GM13976 (cell line): ENCODE measurements at regions not wholly inside any gene's neighbourhood (a gene's known extent, or its start where the extent isn't known, plus 50 kb on each side); places are given as distances from the start of the nearest gene placed in this dataset.

Experiments used
- DNase-seq: peaks from one replicate; pipeline ENCODE4 v3.0.0; 2012; ENCODE audit warnings: low spot score
- CTCF ChIP-seq: IDR thresholded peaks from 2 replicates; pipeline ENCODE4 v1.5.1; 2012; ENCODE audit warnings: borderline replicate concordance, mild to moderate bottlenecking; ENCODE audit not compliant: insufficient read depth; ENCODE audit errors: extremely low read depth, missing control alignments, control extremely low read depth
- in situ Hi-C: fragments of 300-500 bp; cut with MboI; formaldehyde crosslinking; loops from one replicate; pipeline ENCODE4 v1.12.0; 2022; ENCODE audit warnings: low sequenced_read_pairs, mixed read lengths, inconsistent platforms; ENCODE audit not compliant: unreplicated experiment

- DNase-seq = no peak
- TF ChIP-seq CTCF = no peak
- in situ Hi-C loops = no loop called here
These were observed 150.4 kb upstream of the POU5F2 start for GRCh38 chr5:93891491-93892480.

- no peak for DNase-seq
- in situ Hi-C loops = no loop called here
- no peak for TF ChIP-seq CTCF
These were observed 149.3 kb upstream of the POU5F2 start for GRCh38 chr5:93890657-93891056.

DNA sequence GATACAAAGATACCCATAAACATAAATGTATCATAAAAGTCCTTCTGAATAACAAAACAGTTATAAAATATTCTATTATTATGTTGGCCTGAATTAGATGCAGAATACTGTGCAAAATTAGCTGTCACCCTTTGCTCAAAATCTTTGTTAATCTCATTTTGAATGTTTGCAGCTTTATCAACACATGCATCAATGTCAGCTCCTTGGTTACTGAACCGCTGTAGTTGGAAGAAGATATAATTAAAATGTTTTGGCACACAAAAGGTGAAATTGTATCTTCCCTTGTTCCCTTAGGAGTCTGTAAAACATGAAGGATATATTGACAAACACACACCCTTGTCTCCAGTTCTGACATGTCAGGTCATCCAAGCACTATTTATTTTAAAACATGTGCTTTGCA lies 146.3 kb upstream of the POU5F2 start:
- no peak for TF ChIP-seq CTCF
- in situ Hi-C loops = no loop called here
- no peak for DNase-seq

DNA sequence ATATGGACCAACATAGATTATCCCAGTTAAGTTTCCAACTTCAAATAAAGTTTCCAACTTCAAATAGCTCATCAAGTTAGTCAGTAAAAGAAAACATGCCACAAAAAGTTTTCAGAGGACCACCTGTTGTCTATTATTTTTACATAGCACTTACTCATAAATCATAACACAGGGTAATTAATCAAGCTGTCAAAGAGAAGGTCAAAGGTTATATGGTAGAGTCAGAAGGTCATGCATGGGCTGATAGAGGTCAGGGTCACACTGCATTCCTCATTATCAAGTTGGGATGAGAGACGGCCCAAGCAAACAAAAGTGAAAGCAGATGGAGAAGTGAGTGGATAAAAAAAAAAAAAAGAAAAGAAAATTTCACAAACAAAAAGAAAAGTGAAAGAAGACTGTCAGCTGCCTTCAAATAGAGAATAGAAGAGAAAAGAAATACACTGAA lies 145.5 kb upstream of the POU5F2 start:
- in situ Hi-C loops = no loop called here
- TF ChIP-seq CTCF = no peak
- DNase-seq = no peak

- DNase-seq = no peak
- in situ Hi-C loops = no loop called here
- no peak for TF ChIP-seq CTCF
These were observed 144.9 kb upstream of the POU5F2 start for GRCh38 chr5:93886098-93886806.

DNA sequence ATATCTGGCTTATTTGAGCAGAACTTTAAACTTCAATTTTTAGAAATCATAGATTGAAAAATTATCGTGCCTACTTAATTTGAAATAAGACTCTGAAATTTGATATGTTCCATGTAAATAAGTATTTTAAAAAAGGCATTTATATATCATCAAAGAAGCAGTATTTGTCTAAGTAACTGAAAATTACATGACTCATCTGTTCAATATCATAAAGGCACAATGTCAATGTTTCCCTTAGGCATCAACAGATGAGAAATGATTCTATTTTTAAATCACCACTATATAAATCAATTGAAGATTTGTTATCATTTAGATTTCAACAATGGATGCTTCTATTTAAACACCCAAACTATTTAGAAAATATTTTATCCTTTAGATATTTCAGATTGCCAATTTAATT lies 142.9 kb upstream of the POU5F2 start:
- no peak for TF ChIP-seq CTCF
- in situ Hi-C loops = no loop called here

More for the DNA sequence above, 142.9 kb upstream of the POU5F2 start:
- no peak for DNase-seq
